H1 (cell line): ENCODE measurements at regions not wholly inside any gene's neighbourhood (a gene's known extent, or its start where the extent isn't known, plus 50 kb on each side); places are given as distances from the start of the nearest gene placed in this dataset.

Experiments used
- CTCF ChIA-PET: fragments of 300-600 bp; sonication (Branson Sonifier 250); formaldehyde crosslinking; loops from one replicate; lab custom pipeline; 2021; ENCODE audit not compliant: partially characterized antibody; lab: Charles Lee
- POLR2A ChIA-PET: fragments of 300-600 bp; sonication (Branson Sonifier 250); formaldehyde crosslinking; loops from one replicate; lab custom pipeline; 2021; ENCODE audit warnings: inconsistent platforms; ENCODE audit not compliant: partially characterized antibody; lab: Charles Lee
- DNase-seq, 2 experiments: peaks; one replicate each; pipeline versions ENCODE4 v3.0.0 to v3.0.0-alpha.2; 2010 to 2022; ENCODE audit warnings: low spot score in 2 of 2, low read depth in 1 of 2, mixed read lengths in 1 of 2
- FAIRE-seq: peaks from 2 replicates; lab custom pipeline; 2011; peaks lifted over from hg19 to GRCh38; lab: Jason Lieb, UNC
- H2AFZ ChIP-seq: 2 replicates; pipeline ENCODE4 v1.8.1; 2012; ENCODE audit warnings: low read length, inconsistent platforms
- H2AK5ac ChIP-seq: 2 replicates; pipeline ENCODE4 v1.6.1; 2013; ENCODE audit warnings: low read depth, low read length
- H2BK120ac ChIP-seq: replicated peaks from 2 replicates; pipeline ENCODE3; 2013; ENCODE audit warnings: low read depth, low read length, inconsistent platforms
- H2BK12ac ChIP-seq: 2 replicates; pipeline ENCODE4 v1.6.1; 2013; ENCODE audit warnings: low read depth, low read length
- H2BK15ac ChIP-seq: 2 replicates; pipeline ENCODE4 v1.6.1; 2013; ENCODE audit warnings: low read length
- H2BK20ac ChIP-seq: 2 replicates; pipeline ENCODE4 v1.6.1; 2013; ENCODE audit warnings: low read length
- H2BK5ac ChIP-seq: 2 replicates; pipeline ENCODE4 v1.6.1; 2013; ENCODE audit warnings: low read depth, low read length
- H3K14ac ChIP-seq: 2 replicates; pipeline ENCODE4 v1.6.1; 2013; ENCODE audit warnings: inconsistent platforms; ENCODE audit not compliant: insufficient read length
- H3K18ac ChIP-seq: 2 replicates; pipeline ENCODE4 v1.6.1; 2013; ENCODE audit warnings: low read length; ENCODE audit errors: extremely low read depth
- H3K23ac ChIP-seq: 2 replicates; pipeline ENCODE4 v1.6.1; 2013; ENCODE audit warnings: inconsistent platforms; ENCODE audit not compliant: insufficient read length
- H3K23me2 ChIP-seq: 2 replicates; pipeline ENCODE4 v1.6.1; 2013; ENCODE audit warnings: low read depth, low read length
- H3K27ac ChIP-seq: 2 replicates; pipeline ENCODE4 v1.6.1; 2011; ENCODE audit warnings: low read depth, low read length, inconsistent platforms
- H3K27me3 ChIP-seq, 4 experiments: replicated peaks in 1 of 4; 1 replicate in 1 of 4; 2 replicates in 3 of 4; pipeline versions ENCODE4 v1.6.1 to v1.8.1; 2011 to 2013; ENCODE audit warnings: low read length in 3 of 4, mild to moderate bottlenecking in 3 of 4, inconsistent platforms in 2 of 4, mixed read lengths in 2 of 4, moderate library complexity in 1 of 4; ENCODE audit not compliant: control insufficient read depth in 3 of 4, insufficient read depth in 3 of 4; ENCODE audit errors: extremely low read depth in 1 of 4
- H3K36me3 ChIP-seq, 4 experiments: 2 replicates each; pipeline versions ENCODE4 v1.6.1 to v1.8.1; 2011 to 2013; ENCODE audit warnings: mild to moderate bottlenecking in 4 of 4, low read length in 3 of 4, moderate library complexity in 2 of 4, control low read depth in 1 of 4, inconsistent platforms in 1 of 4; ENCODE audit not compliant: insufficient read depth in 4 of 4, control insufficient read depth in 2 of 4
- H3K4ac ChIP-seq: replicated peaks from 2 replicates; pipeline ENCODE3; 2013; ENCODE audit warnings: low read length, low read depth, mixed read lengths, inconsistent platforms; ENCODE audit not compliant: insufficient read length
- H3K4me1 ChIP-seq, 4 experiments: replicated peaks in 1 of 4; 1 replicate in 1 of 4; 2 replicates in 3 of 4; pipeline versions ENCODE4 v1.6.1 to v1.8.1; 2011 to 2013; ENCODE audit warnings: low read length in 3 of 4, inconsistent platforms in 2 of 4, mixed read lengths in 1 of 4; ENCODE audit not compliant: insufficient read depth in 4 of 4, control insufficient read depth in 3 of 4
- H3K4me2 ChIP-seq, 2 experiments: 2 replicates each; pipeline versions ENCODE4 v1.6.1 to v1.8.1; 2011 to 2013; ENCODE audit warnings: low read depth in 2 of 2, low read length in 2 of 2, control low read depth in 1 of 2, inconsistent platforms in 1 of 2, mild to moderate bottlenecking in 1 of 2; ENCODE audit not compliant: insufficient read depth in 1 of 2
- H3K4me3 ChIP-seq, 4 experiments: fragments of 200-600, 300-600 bp in 1 of 4; sonication (generic), shearing (Covaris generic), sonication (Bioruptor Twin) in 1 of 4; 2 replicates each; pipeline versions ENCODE4 v1.5.1 to v1.8.1; 2011 to 2016; ENCODE audit warnings: low read length in 4 of 4, low read depth in 3 of 4, control low read depth in 2 of 4, inconsistent platforms in 2 of 4, mild to moderate bottlenecking in 2 of 4, mixed read lengths in 1 of 4, moderate library complexity in 1 of 4; ENCODE audit not compliant: insufficient read depth in 2 of 4; ENCODE audit errors: extremely low read depth in 1 of 4
- H3K56ac ChIP-seq: replicated peaks from 2 replicates; pipeline ENCODE3; 2013; ENCODE audit warnings: low read depth, mild to moderate bottlenecking, mixed read lengths, low read length, inconsistent platforms; ENCODE audit not compliant: insufficient read length
- H3K79me1 ChIP-seq: 2 replicates; pipeline ENCODE4 v1.6.1; 2013; ENCODE audit warnings: low read depth, low read length, control low read depth
- H3K79me2 ChIP-seq, 2 experiments: 2 replicates each; pipeline versions ENCODE4 v1.6.1 to v1.8.1; 2012 to 2013; ENCODE audit warnings: low read length in 2 of 2, mild to moderate bottlenecking in 2 of 2, inconsistent platforms in 1 of 2; ENCODE audit not compliant: insufficient read depth in 2 of 2, control insufficient read depth in 1 of 2
- H3K9ac ChIP-seq, 4 experiments: replicated peaks in 1 of 4; 1 replicate in 1 of 4; 2 replicates in 3 of 4; pipeline versions ENCODE4 v1.6.1 to v1.8.1; 2011 to 2013; ENCODE audit warnings: low read depth in 3 of 4, low read length in 3 of 4, control low read depth in 2 of 4, mild to moderate bottlenecking in 2 of 4, moderate library complexity in 2 of 4, inconsistent platforms in 1 of 4; ENCODE audit errors: extremely low read depth in 1 of 4
- H3K9me3 ChIP-seq, 2 experiments: 2 replicates each; pipeline versions ENCODE4 v1.6.1 to v1.8.1; 2012 to 2013; ENCODE audit warnings: mild to moderate bottlenecking in 2 of 2, moderate library complexity in 2 of 2, control low read depth in 1 of 2, inconsistent platforms in 1 of 2, low read depth in 1 of 2, low read length in 1 of 2, mixed read lengths in 1 of 2; ENCODE audit not compliant: insufficient read depth in 2 of 2
- H4K20me1 ChIP-seq, 2 experiments: replicated peaks in 1 of 2; 2 replicates each; pipeline versions ENCODE3 to v1.8.1; 2011 to 2013; ENCODE audit warnings: inconsistent platforms in 2 of 2, low read length in 2 of 2, mild to moderate bottlenecking in 1 of 2; ENCODE audit not compliant: insufficient read depth in 2 of 2, control insufficient read depth in 1 of 2
- H4K5ac ChIP-seq: 2 replicates; pipeline ENCODE4 v1.6.1; 2013; ENCODE audit warnings: low read length, low read depth, mixed read lengths, inconsistent platforms; ENCODE audit not compliant: insufficient read length
- H4K8ac ChIP-seq: 2 replicates; pipeline ENCODE4 v1.8.0; 2013; ENCODE audit warnings: mild to moderate bottlenecking, moderate library complexity, low read length, inconsistent platforms; ENCODE audit not compliant: insufficient read depth; ENCODE audit errors: extremely low read depth
- H4K91ac ChIP-seq: replicated peaks from 2 replicates; pipeline ENCODE3; 2013; ENCODE audit warnings: low read length, mixed read lengths, inconsistent platforms; ENCODE audit not compliant: insufficient read length
- ATF3 ChIP-seq: IDR thresholded peaks from 2 replicates; pipeline ENCODE4 v1.6.1; 2011; ENCODE audit warnings: low read depth, mild to moderate bottlenecking, low read length; ENCODE audit not compliant: insufficient read depth
- BACH1 ChIP-seq: IDR thresholded peaks from 2 replicates; pipeline ENCODE4 v1.6.1; 2012; ENCODE audit warnings: low read length, improper control_type of control experiment
- CHD1 ChIP-seq: IDR thresholded peaks from 2 replicates; pipeline ENCODE4 v1.6.1; 2012; ENCODE audit warnings: low read depth, low read length, improper control_type of control experiment
- CHD2 ChIP-seq: IDR thresholded peaks from 2 replicates; pipeline ENCODE4 v1.6.1; 2012; ENCODE audit warnings: low read length, improper control_type of control experiment
- EZH2 ChIP-seq: fragments of 200-600 bp; sonication (generic); IDR thresholded peaks from 2 replicates; pipeline ENCODE4 v1.7.1; 2012; ENCODE audit warnings: low read depth, mild to moderate bottlenecking, moderate library complexity, low read length, inconsistent platforms; ENCODE audit not compliant: severe bottlenecking
- FOSL1 ChIP-seq: IDR thresholded peaks from 2 replicates; pipeline ENCODE4 v1.6.1; 2011; ENCODE audit warnings: mild to moderate bottlenecking, low read depth, low read length, moderate library complexity; ENCODE audit not compliant: insufficient read depth
- HDAC6 ChIP-seq: IDR thresholded peaks from one replicate; pipeline ENCODE4 v1.7.1; 2012; ENCODE audit warnings: low read depth, mild to moderate bottlenecking, inconsistent platforms, low read length, moderate library complexity
- KDM1A ChIP-seq: fragments of 200-600, 300-600 bp; sonication (generic); IDR thresholded peaks from 2 replicates; pipeline ENCODE4 v1.7.1; 2016; ENCODE audit warnings: mild to moderate bottlenecking, low read length, borderline replicate concordance
- KDM4A ChIP-seq: IDR thresholded peaks from one replicate; pipeline ENCODE4 v1.7.1; 2012; ENCODE audit warnings: low read depth, mild to moderate bottlenecking, moderate library complexity, low read length, inconsistent platforms; ENCODE audit not compliant: severe bottlenecking
- NANOG ChIP-seq: IDR thresholded peaks from 2 replicates; pipeline ENCODE4 v1.6.1; 2011; ENCODE audit warnings: low read length, low read depth, mild to moderate bottlenecking, inconsistent platforms; ENCODE audit not compliant: insufficient read depth, poor library complexity, severe bottlenecking
- RNF2 ChIP-seq: fragments of 200-900, 300-1000 bp; sonication (generic); IDR thresholded peaks from 2 replicates; pipeline ENCODE4 v1.7.1; 2016; ENCODE audit warnings: borderline replicate concordance, low read depth, mild to moderate bottlenecking, antibody characterized with exemption, low read length; ENCODE audit not compliant: poor library complexity, severe bottlenecking; ENCODE audit errors: missing control alignments
- SIN3A ChIP-seq, 2 experiments: IDR thresholded peaks in 1 of 2; conservative IDR thresholded peaks in 1 of 2; 2 replicates each; pipeline ENCODE4 v1.6.1; 2011 to 2012; ENCODE audit warnings: low read length in 2 of 2, improper control_type of control experiment in 1 of 2, low read depth in 1 of 2, mild to moderate bottlenecking in 1 of 2
- SIX5 ChIP-seq: IDR thresholded peaks from 2 replicates; pipeline ENCODE4 v1.6.1; 2011; ENCODE audit warnings: mild to moderate bottlenecking, low read depth, low read length
- SP4 ChIP-seq: IDR thresholded peaks from 2 replicates; pipeline ENCODE4 v1.6.1; 2012; ENCODE audit warnings: low read length, inconsistent platforms
- WGBS, 2 experiments: shearing (Covaris generic) in 1 of 2; methylation state at CpG; one replicate each; pipeline versions ENCODE4 v1.1.6 to v1.1.7; 2013 to 2015; ENCODE audit warnings: low lambda C conversion rate in 2 of 2, mixed read lengths in 2 of 2, inconsistent platforms in 1 of 2, low coverage in 1 of 2, missing lambda C conversion rate in 1 of 2; ENCODE audit not compliant: insufficient replicate concordance in 2 of 2, insufficient coverage in 1 of 2, insufficient read length in 1 of 2; ENCODE audit errors: extremely low coverage in 1 of 2, missing lambda C conversion rate in 1 of 2; 5-methylcytosine and 5-hydroxymethylcytosine counted together

DNA sequence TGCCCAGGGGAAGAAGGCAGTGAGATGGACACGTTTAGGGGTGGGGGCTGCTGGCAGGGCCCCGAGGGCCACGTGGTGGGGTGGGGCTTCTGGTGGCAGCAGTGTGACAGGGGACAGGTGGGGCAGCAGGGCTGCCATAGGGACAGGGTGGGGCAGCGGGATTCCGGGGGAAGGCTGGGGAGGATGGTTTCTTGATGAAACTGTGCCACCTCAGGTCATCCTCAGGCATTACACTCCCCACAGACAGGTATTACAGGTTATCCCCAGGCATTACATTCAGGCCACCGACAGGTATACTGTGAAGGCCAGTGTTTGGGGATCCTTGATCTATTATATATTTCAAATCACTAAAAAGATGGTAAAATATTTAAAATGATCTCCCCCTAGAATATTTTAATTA, 432.1 kb upstream of the TSPY4 start:
- Histone ChIP-seq H3K79me1 (no peaks in the 10 kb centered on the region), H3K4me2 (no peak overlapping the region), H3K23me2 (no peaks in the 10 kb centered on the region), H3K27ac (no peak overlapping the region), H3K4me3 (no peak overlapping the region), H3K9me3 (peaks cover 11 to 40% of the 10 kb centered on the region in 2 experiments; a peak in 3 of 4 replicates), H2BK5ac (no peak overlapping the region), H3K4ac (no peak overlapping the region), H3K9ac (no peak overlapping the region), H3K27me3 (no peaks in the 10 kb centered on the region), H2BK20ac (no peak overlapping the region), H4K5ac (no peak overlapping the region), H3K23ac (no peak overlapping the region), H3K4me1 (no peaks in the 10 kb centered on the region), H2AFZ (no peak overlapping the region), H3K56ac (no peak overlapping the region), H2AK5ac (no peak overlapping the region), H2BK15ac (no peak overlapping the region), H4K8ac (no peak overlapping the region), H3K14ac (no peak overlapping the region), H2BK120ac (no peak overlapping the region), H3K79me2 (no peaks in the 10 kb centered on the region), H4K91ac (no peak overlapping the region), H2BK12ac (no peak overlapping the region), H3K36me3 (no peaks in the 10 kb centered on the region), H4K20me1 (no peaks in the 10 kb centered on the region), H3K18ac (no peak overlapping the region)
- POLR2A ChIA-PET, result no interaction called here
- DNase-seq (no peak), FAIRE-seq (no peak)
- WGBS, 2 experiments, result 80% methylated on average over 1 of the region's 6 CpGs; no CpG with 5 or more reads in 1 of the 2 experiments
- CTCF ChIA-PET, result interaction anchor here (0.6 kb wide), 1 partner anchor 9 kb away, joined by 3 read pairs; no protein-coding TSS in a partner anchor
- no peak for TF ChIP-seq SIN3A (conservative IDR thresholded peaks at IDR 0.05 in 1 of 2, IDR thresholded peaks at IDR 0.05 in 1 of 2; ENCODE audit: low read depth in 1 of 2, low read length in 2 of 2)
- no peak for TF ChIP-seq BACH1
- no peak for TF ChIP-seq RNF2
- TF ChIP-seq FOSL1, result no peak
- TF ChIP-seq SP4, result no peak
- TF ChIP-seq NANOG, result no peak
- no peak for TF ChIP-seq KDM4A
- no peak for TF ChIP-seq CHD1
- no peak for TF ChIP-seq CHD2
- TF ChIP-seq EZH2, result no peak
- TF ChIP-seq KDM1A, result no peak
- TF ChIP-seq HDAC6, result no peak
- TF ChIP-seq SIX5, result no peak
- TF ChIP-seq ATF3, result no peak
